GM18873 (cell line): ENCODE measurements at regions not wholly inside any gene's neighbourhood (a gene's known extent, or its start where the extent isn't known, plus 50 kb on each side); places are given as distances from the start of the nearest gene placed in this dataset.
"Not testable (repeated sequence)": the region's sequence is repeated elsewhere in the genome, so short reads cannot be mapped to it uniquely, and the experiment has no call there.

Source experiments
- ATAC-seq: cut with Tn5 transposase; IDR thresholded peaks from one replicate; pipeline ENCODE4 v1.9.1; 2021; ENCODE audit warnings: mild to moderate bottlenecking, moderate library complexity, moderate number of reproducible peaks; ENCODE audit not compliant: unreplicated experiment, low FRiP score

- ATAC-seq = peak; percentile 87
These were observed 129.1 kb upstream of the SMLR1 start for GRCh38 chr6:130697995-130698535.

DNA sequence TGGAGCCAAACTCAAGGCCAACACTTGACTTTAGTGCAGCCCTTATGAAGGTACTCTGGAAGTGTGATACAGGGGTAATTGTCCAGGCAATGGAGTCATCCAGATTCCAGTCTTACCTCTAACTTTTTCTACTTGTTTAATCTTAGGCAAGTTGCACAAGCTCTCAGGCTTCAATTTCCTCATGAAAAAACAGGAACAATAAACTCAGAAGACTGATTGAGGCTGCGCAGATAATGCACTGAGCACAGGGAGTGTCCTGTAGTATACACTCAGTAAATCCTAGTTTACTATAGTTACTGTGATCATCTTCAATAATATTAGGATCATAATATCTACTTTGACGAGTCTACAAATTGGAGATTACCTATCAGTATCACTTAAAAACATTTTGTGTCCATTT lies 127.5 kb upstream of the SMLR1 start:
- ATAC-seq = no peak

DNA sequence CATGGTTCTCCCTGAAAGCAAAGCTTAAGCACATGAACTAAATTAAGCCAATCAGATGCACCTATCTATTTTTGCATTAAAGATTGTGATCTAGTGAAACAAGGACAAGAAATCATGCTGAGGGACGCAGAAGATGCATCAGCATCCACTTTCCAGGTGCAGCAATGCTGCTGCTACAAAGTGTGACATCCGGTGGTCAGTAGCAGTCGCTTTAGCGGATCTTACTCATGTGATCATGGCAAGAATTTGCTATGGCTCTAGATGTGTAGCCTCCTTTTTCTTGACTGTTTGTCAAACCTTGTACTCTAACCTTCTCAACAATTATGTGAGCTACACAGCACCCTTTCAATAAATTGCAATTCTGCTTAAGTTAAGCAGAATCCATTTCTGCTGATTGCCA lies 126.8 kb upstream of the SMLR1 start:
- no peak for ATAC-seq

GRCh38 chr6:130708338-130708737 lies 118.9 kb upstream of the SMLR1 start:
- no peak for ATAC-seq

DNA sequence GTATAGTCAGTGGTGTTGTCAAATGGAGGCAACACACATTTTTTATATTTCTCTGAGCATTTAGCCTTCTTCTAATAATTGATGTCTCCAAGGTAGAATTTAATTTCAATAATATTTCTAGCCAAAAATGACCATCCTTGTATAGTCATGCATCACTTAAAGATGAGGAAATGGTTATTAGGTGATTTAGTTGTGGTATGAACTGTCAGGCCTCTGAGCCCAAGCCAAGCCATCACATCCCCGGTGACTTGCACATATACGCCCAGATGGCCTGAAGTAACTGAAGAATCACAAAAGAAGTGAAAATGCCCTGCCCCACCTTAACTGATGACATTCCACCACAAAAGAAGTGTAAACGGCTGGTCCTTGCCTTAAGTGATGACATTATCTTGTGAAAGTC lies 115.6 kb upstream of the SMLR1 start:
- ATAC-seq = not testable (repeated sequence)

- no peak for ATAC-seq
These were observed 114.1 kb upstream of the SMLR1 start for GRCh38 chr6:130713144-130713543.

DNA sequence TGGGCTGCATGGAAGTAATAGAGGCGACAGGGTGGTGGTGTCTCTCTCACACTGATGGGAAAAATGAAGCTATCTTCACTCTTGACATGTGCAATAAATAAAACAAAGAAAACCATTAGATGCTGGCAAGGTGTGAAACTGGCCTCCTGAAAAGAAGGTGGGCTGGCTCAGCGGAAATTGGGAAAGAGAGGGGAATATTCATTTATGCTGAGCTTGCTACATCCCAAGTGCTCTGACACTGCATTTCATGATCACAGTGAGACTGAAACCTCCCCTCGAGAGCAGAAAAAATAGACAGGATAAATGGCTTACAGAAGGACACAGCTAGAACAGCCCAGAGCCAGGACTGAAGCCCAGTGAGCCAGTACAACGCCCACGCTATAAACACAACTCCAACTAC lies 112.1 kb upstream of the SMLR1 start:
- ATAC-seq = no peak

- ATAC-seq = no peak
These were observed 110.7 kb upstream of the SMLR1 start for GRCh38 chr6:130716466-130716865.

- ATAC-seq = no peak
These were observed 109.5 kb upstream of the SMLR1 start for GRCh38 chr6:130717657-130718056.

DNA sequence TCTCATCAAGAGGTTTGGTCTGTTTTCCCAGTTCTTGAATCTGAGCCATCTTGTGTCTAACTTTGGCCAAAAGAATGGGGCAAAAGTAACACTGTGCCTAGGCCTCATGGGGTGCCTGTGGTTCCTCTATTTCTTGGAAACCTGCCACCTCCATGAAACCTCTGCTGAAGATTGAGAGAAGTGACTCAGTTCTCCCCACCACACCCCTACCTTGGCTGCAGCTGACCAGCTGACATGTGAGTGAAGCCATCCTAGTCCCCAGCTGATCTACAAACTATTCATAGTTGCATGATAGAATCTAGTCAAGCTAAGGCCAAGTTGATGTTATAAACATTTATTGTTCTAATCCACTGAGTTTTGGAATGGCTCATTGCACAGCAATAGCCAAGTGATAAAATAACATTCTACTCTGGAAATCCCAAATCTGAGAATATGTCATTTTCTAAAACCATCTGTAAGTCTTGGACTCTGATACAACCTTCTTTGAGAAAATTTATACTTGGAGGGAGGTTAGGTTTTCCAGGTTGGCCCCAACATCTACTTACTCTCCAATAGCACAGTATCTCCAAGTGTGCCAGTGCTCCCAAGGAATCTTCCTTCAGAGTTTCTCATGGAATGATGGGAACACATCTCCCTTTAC lies 107.0 kb upstream of the SMLR1 start:
- ATAC-seq = no peak

- ATAC-seq = no peak
These were observed 103.1 kb upstream of the SMLR1 start for GRCh38 chr6:130724089-130724488.

DNA sequence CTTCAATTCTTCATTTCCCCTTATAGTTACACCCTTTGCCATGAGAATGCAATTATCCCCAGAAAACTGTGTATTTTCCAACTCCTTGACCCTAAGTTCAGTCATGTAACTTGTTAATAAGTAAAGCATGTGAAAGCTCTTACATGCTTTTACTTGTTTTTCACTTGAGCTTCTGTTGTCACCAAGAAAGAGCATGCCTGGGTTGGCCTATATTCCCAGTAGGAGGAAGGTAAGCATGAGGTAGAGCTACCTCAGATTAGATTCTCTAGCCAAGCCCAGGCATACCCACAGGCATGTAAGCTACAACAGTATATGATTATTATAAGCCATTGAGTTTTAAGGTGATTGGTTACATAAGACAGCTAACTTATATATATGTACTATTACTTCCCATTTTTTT lies 101.7 kb upstream of the SMLR1 start:
- no peak for ATAC-seq

GRCh38 chr6:130728064-130728463 lies 99.1 kb upstream of the SMLR1 start:
- not testable (repeated sequence) for ATAC-seq

DNA sequence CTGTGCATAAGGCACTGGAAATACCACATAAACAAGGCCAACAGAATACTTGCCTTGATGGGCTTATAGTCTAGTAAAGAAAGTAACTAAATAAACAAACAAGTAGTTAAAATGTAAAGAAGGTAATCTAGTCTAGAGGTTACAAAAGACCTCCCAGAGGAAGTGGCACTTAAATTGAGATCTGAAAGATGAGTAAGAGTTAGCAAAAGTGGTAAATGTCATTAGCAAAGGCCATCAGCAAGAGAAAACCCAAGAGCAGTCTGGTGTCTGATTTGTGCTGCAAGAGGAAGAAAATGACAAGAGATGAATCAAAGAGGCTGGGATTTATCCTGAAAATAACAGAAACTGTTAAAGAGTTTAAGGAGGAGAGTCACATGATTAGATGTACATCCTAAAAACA lies 96.6 kb upstream of the SMLR1 start:
- ATAC-seq = no peak

DNA sequence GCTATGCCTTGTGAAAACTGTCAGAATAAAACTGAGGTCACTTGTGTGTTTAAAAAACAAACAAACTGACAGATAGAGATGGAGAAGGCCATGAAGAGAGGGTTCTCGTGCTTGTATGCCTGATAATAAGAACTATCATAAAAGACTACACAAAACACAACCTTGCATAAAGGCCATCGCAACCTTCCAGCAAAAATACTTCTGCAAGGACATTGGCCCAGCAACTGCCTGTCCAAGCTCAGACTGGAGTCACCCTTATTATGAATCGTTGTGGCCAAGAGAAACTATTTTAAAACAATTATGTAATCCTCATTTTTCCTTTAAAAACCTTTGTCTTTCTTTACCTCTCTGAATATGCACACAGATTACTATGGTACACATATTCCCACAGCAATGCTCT lies 93.0 kb upstream of the SMLR1 start:
- no peak for ATAC-seq

DNA sequence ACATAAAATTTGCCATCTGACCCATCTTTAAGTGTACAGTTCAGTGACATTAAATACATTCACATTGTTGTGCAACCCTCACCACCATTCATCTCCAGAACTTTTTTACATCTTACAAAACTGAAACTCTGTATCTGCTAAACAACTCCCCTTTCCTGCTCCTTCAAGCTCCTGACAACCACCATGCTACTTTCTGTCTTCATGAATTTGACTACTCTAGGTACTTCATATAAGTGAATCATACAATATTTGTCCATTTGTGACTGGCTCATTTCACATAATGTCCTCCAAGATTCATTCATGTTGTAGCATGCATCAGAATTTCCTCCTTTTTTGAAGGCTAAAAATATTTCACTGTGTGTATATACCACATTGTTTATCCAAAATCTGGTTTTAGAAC lies 86.9 kb upstream of the SMLR1 start:
- ATAC-seq = no peak

DNA sequence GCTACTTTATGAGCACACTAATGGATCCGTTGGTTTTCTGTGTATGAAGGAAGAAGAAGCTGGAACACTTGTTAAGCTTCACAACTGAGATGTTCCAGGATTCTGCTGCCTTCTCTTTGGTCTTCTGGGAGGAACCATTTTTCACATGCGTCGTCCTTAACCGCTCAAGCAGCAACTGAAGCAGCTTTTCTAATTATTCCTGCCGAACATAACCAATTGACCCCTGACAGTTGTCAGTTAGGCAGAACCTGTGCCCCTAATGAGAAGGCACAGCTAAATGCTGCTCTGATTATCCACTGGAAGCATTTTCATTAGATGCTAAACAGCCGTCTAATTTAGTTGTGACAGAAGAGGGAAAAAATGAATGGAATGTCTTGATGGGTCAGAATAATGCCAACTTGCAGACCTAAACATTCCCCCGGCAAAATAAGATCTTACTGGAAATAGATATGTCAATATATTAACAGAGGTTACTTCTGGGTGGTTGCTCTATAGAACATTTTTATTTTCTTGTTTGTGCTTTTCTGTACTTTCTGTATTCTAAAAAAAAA lies 85.0 kb upstream of the SMLR1 start:
- ATAC-seq = no peak

DNA sequence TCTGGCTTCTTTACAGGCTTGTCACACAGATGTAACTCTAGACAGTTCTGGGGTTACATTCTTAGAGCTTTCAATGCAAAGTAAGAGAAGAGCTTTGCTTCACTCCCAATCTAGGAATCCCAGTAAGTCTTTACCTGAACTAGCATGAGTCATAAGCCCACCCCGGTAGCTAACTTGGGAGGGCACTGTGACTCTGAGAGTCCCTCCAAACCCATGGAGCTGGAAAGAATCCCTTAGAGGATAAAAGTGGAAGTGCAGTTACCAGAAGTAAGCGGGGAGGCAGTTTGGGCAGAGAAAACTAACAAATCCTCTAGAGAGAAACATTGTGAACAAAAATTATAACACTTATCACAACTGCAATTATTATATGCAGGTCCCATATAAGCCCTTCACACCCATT lies 84.0 kb upstream of the SMLR1 start:
- no peak for ATAC-seq

GRCh38 chr6:130744576-130745366 lies 82.4 kb upstream of the SMLR1 start:
- ATAC-seq = no peak

- no peak for ATAC-seq
These were observed 79.2 kb upstream of the SMLR1 start for GRCh38 chr6:130748041-130748440.

DNA sequence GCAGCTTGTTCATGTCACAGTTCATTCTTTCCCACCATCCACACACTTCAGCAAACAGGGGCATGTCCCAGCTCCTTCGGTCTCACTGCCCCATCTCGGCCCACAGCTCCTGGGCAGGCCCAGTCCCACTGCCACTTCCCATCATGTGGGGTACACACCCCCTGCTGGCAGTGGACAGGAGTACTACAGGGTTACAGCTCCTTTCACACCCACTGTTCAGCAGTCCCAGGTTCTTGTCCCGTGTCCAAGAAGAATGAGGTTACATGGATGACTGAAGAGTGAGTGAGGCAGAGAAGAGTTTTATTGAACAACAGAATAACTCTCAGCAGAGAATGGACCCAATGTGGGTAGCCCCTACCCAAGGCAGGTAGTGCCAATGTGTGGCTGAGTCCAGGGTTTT lies 77.8 kb upstream of the SMLR1 start:
- no peak for ATAC-seq

- no peak for ATAC-seq
These were observed 74.9 kb upstream of the SMLR1 start for GRCh38 chr6:130752267-130752666.
